ENCODE measurements at regions not wholly inside any gene's neighbourhood (a gene's known extent, or its start where the extent isn't known, plus 50 kb on each side); places are given as distances from the start of the nearest gene placed in this dataset.

DNA sequence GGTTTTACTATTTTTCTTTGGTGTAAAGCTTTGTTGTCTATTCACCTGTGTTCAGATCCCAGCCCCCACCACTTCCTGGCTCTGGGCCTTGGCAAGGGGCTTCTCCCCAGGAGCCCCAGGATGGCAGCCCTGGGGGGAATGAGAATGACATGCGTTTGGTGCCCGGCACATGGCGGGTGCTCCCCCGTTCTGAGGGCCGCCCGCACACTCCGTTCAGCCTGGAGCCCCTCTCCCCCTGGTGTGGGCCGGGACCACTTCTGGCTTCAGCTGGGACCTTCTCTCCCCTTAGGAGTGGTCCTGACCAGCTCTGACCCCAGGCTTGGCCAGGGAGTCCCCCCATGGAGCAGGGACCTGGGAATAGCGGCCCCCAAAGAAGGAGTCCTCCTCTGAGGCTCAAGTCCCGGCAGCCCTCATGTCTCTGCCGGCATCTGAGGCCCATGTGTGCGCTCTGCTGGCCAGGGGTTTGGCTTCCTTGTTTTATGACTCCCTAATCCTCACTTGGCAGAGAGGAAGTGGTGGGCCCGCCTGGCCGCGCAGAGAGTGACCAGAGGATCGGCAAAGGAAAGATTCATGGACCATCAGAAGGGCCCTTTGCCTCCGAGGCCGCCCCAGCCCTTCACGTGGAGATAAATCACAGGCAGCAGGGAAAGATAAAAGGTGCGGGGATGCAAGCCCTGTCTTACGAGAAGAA, 57.0 kb upstream of the LMX1B start:
- no peak for DNase-seq

DNA sequence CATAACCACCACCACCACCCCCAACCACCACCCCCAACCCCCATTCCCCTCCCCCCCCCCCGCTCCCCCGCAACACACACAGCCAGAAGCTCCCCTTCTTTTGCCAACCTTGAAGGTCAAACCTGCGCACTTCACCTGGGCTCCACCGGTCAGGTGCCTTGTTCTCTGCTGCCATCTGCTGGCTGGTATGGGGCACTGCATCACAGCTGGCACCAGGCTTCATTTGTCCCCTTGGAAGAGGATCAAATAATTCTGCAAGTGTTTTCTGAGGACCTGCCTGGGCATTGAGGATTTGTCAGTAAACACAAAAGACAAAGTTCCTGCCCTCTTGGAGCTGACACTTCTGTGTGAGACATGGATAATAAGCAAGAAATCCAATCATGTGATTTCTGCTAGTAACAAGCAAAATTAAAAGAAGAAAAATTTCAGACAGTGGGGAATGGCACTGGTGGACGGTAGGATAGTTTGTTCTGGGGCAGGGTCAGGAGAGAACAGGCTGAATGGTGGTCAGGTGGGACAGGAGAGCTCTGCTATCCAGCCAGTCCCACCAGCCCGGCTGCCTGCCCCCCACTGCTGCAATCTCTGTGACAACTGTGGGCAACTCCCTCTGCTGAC, 55.6 kb upstream of the LMX1B start:
- DNase-seq, result peak; percentile 59 to 74

DNA sequence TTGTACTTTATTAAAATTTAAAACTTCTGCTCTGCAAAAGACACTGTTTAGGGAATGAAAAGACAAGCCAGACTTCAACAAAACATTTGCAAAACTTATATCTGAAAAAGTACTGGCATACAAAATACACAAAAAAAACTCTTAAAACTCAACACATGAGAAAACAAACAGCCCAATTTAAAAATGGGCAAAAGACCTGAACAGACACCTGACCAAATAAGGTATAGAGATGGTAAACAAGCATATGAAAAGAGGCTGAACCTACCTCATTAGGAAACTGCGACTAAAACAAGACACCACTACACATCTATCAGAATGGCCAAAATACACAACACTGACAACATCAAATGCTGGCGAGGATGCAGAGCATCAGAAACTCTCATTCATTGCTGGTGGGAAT, 54.4 kb upstream of the LMX1B start:
- no peak for DNase-seq

DNA sequence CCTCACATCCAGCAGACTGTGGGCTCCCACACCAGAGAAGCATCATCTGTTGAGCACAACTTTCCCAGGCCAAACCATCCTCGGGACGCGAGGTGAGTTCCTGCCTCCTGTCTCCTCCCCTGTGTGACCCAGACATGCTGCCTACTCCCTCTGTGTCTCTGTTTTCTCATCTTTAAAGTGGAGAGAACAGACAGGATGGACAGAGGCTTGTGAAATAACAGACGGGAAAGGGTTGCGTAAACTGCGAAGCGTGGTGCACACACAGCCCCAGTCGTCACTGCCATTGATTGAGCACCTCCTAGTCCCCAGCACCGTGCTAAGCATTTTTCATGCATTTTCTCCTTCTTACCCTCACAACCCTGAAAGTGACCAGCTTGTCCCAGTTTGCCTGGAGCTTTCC, 52.1 kb upstream of the LMX1B start:
- no peak for DNase-seq

DNA sequence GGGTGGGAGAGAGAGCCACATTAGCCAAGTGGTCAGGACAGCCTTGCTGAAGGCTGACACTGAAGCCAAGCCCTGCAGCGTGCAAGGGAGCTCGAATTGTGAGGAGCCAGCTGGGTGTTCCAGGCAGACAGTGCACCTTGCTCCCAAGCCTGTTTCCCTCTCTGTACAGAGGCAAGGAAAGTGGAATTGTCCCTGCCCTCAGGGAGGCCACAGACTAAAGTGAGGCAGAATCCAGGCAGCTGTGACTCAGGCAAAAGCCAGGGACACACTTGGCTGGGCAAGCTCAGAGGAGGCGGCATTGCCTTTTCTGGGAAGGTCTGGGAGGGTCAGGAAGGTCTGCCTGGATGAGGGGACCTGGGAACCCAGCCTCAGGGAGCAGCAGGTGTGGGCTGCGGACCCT, 50.2 kb upstream of the LMX1B start:
- DNase-seq, result no peak

Data from NCI-H524 (cell line).